HepG2 (cell line): ENCODE measurements at regions not wholly inside any gene's neighbourhood (a gene's known extent, or its start where the extent isn't known, plus 50 kb on each side); places are given as distances from the start of the nearest gene placed in this dataset.
A peak's percentile ranks its signal among the peaks of the same experiment; 100 is the strongest.

Experiments used
- ARNT ChIP-seq: fragments of 450-650 bp; IDR thresholded peaks from 2 replicates; pipeline ENCODE4 v1.6.1; 2017
- DNMT3B ChIP-seq: conservative IDR thresholded peaks from 2 replicates; pipeline ENCODE4 v1.6.1; 2016; ENCODE audit warnings: missing biosample characterization, control low read depth
- ETV5 ChIP-seq: IDR thresholded peaks from 2 replicates; pipeline ENCODE4 v1.6.1; 2018; ENCODE audit warnings: missing biosample characterization, missing genetic modification reagents, inconsistent platforms, borderline replicate concordance
- HDAC2 ChIP-seq: sonication (generic); formaldehyde crosslinking; IDR thresholded peaks from 2 replicates; pipeline ENCODE4 v1.4.0; 2020; ENCODE audit warnings: missing genetic modification reagents
- KAT2B ChIP-seq: fragments of 150-350 bp; IDR thresholded peaks from 2 replicates; pipeline ENCODE4 v1.6.1; 2014; ENCODE audit warnings: low read depth, low read length, borderline replicate concordance
- KDM4B ChIP-seq: sonication (generic); formaldehyde crosslinking; IDR thresholded peaks from 2 replicates; pipeline ENCODE4 v1.4.0; 2020; ENCODE audit warnings: missing genetic modification reagents
- MAFF ChIP-seq: IDR thresholded peaks from 2 replicates; pipeline ENCODE4 v1.6.1; 2011; ENCODE audit warnings: low read depth, low read length, improper control_type of control experiment
- NCOA2 ChIP-seq: sonication (generic); formaldehyde crosslinking; IDR thresholded peaks from 2 replicates; pipeline ENCODE4 v1.8.0; 2022; ENCODE audit warnings: inconsistent platforms
- NFIC ChIP-seq: IDR thresholded peaks from 2 replicates; pipeline ENCODE4 v1.6.1; 2012; ENCODE audit warnings: mild to moderate bottlenecking, low read length, inconsistent platforms
- POLR2A ChIP-seq, 2 experiments: IDR thresholded peaks; 2 replicates each; pipeline ENCODE4 v1.6.1; 2011; ENCODE audit warnings: low read depth in 2 of 2, low read length in 2 of 2, mild to moderate bottlenecking in 1 of 2, moderate library complexity in 1 of 2; ENCODE audit not compliant: insufficient read depth in 1 of 2
- SSRP1 ChIP-seq: IDR thresholded peaks from 2 replicates; pipeline ENCODE4 v1.6.1; 2016; ENCODE audit warnings: control low read depth
- ZEB1 ChIP-seq: IDR thresholded peaks from 2 replicates; pipeline ENCODE4 v1.6.1; 2012; ENCODE audit warnings: mild to moderate bottlenecking, low read depth, inconsistent platforms; ENCODE audit not compliant: insufficient replicate concordance
- ZNF256 ChIP-seq: sonication (generic); formaldehyde crosslinking; conservative IDR thresholded peaks from 2 replicates; pipeline ENCODE4 v1.4.0; 2020; ENCODE audit warnings: missing genetic modification reagents
- ZNF441 ChIP-seq: sonication (generic); formaldehyde crosslinking; IDR thresholded peaks from 2 replicates; pipeline ENCODE4 v1.7.0; 2021; ENCODE audit warnings: missing genetic modification reagents, borderline replicate concordance
- ZNF607 ChIP-seq: sonication (generic); formaldehyde crosslinking; IDR thresholded peaks from 2 replicates; pipeline ENCODE4 v1.5.1; 2020; ENCODE audit warnings: missing genetic modification reagents, mild to moderate bottlenecking, borderline replicate concordance
- ZNF615 ChIP-seq: sonication (generic); formaldehyde crosslinking; IDR thresholded peaks from 2 replicates; pipeline ENCODE4 v1.5.0; 2020; ENCODE audit warnings: mild to moderate bottlenecking, missing genetic modification reagents, borderline replicate concordance
- ZNF746 ChIP-seq: sonication (generic); formaldehyde crosslinking; IDR thresholded peaks from 2 replicates; pipeline ENCODE4 v1.8.0; 2022; ENCODE audit warnings: mild to moderate bottlenecking, missing genetic modification reagents
- ZNF777 ChIP-seq: sonication (generic); formaldehyde crosslinking; IDR thresholded peaks from 2 replicates; pipeline ENCODE4 v1.4.0; 2020; ENCODE audit warnings: missing genetic modification reagents
- TF ChIP-seq, protein P1 (sequence below): sonication (generic); formaldehyde crosslinking; IDR thresholded peaks from 2 replicates; pipeline ENCODE4 v1.4.0; 2020; ENCODE audit warnings: missing genetic modification reagents, borderline replicate concordance
- TF ChIP-seq, protein P2 (sequence below): IDR thresholded peaks from 2 replicates; pipeline ENCODE4 v1.4.0; 2020; ENCODE audit warnings: mild to moderate bottlenecking, missing genetic modification reagents
- TF ChIP-seq, protein P3 (sequence below): sonication (generic); formaldehyde crosslinking; IDR thresholded peaks from 2 replicates; pipeline ENCODE4 v1.5.0; 2020; ENCODE audit warnings: mild to moderate bottlenecking, missing genetic modification reagents
- TF ChIP-seq, protein P4 (sequence below): sonication (generic); formaldehyde crosslinking; conservative IDR thresholded peaks from 2 replicates; pipeline ENCODE4 v1.8.1; 2023; ENCODE audit warnings: missing genetic modification reagents

DNA sequence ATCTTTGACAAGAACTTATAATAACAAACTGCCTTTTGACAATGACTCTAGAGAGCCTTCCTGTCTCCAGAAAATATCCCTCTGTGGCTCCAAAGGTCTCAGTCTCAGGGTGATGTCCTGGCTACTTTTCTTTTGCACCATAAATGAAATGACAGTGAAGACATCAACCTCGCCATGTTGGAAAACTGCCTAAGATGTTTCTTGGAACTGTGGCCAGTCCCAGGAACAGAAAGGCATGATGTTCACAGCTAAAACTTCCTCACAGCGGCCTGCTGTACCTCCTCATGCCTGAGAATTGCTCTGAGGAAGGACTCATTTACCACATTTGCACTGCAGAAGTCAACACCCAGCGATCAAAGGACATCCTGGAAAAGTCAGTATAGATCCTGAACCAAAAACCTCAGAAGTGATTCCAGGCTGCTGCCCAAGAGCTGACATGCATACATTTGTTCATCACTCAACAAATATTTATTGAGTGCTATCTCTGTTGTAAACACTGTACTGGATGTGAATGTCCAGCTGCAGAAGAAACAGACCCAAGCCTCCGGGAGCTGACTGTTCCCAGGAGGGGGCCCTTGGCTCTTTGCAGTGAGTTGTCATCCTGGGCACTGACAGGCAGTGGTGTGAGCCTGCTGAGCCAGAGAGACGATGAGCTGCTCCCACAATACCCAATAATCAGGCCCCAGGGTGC is 64.3 kb upstream of the ACSL3 start (continued):
- TF ChIP-seq KDM4B (CRISPR knock-in tag): peak; percentile 85; the same call in 1 of the 2 replicates
- TF ChIP-seq ZNF777 (CRISPR knock-in tag): 0 out of 2 replicates have a peak, but pooled peaks have one; percentile 31
- TF ChIP-seq POLR2A (IDR thresholded peaks at IDR 0.05; ENCODE audit: insufficient read depth in 1 of 2, low read depth in 2 of 2, low read length in 2 of 2): peak in 1 of 2 experiments; percentile 65; a peak in 2 of 4 replicates
- TF ChIP-seq, protein P1, sequence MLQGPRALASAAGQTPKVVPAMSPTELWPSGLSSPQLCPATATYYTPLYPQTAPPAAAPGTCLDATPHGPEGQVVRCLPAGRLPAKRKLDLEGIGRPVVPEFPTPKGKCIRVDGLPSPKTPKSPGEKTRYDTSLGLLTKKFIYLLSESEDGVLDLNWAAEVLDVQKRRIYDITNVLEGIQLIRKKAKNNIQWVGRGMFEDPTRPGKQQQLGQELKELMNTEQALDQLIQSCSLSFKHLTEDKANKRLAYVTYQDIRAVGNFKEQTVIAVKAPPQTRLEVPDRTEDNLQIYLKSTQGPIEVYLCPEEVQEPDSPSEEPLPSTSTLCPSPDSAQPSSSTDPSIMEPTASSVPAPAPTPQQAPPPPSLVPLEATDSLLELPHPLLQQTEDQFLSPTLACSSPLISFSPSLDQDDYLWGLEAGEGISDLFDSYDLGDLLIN (CRISPR knock-in tag): 0 out of 2 replicates have a peak, but pooled peaks have one; percentile 31
- TF ChIP-seq NFIC: peak; percentile 98
- no peak for TF ChIP-seq ZNF256 (CRISPR knock-in tag)
- TF ChIP-seq ETV5 (CRISPR knock-in tag): peak; percentile 98
- peak; percentile 98 for TF ChIP-seq SSRP1 (CRISPR knock-in tag)
- peak; percentile 99 for TF ChIP-seq HDAC2 (CRISPR knock-in tag)
- peak; percentile 46; the same call in 1 of the 2 replicates for TF ChIP-seq ZNF615 (CRISPR knock-in tag)
- TF ChIP-seq ZNF607 (CRISPR knock-in tag): peak; percentile 30; the same call in 1 of the 2 replicates
- TF ChIP-seq, protein P2, sequence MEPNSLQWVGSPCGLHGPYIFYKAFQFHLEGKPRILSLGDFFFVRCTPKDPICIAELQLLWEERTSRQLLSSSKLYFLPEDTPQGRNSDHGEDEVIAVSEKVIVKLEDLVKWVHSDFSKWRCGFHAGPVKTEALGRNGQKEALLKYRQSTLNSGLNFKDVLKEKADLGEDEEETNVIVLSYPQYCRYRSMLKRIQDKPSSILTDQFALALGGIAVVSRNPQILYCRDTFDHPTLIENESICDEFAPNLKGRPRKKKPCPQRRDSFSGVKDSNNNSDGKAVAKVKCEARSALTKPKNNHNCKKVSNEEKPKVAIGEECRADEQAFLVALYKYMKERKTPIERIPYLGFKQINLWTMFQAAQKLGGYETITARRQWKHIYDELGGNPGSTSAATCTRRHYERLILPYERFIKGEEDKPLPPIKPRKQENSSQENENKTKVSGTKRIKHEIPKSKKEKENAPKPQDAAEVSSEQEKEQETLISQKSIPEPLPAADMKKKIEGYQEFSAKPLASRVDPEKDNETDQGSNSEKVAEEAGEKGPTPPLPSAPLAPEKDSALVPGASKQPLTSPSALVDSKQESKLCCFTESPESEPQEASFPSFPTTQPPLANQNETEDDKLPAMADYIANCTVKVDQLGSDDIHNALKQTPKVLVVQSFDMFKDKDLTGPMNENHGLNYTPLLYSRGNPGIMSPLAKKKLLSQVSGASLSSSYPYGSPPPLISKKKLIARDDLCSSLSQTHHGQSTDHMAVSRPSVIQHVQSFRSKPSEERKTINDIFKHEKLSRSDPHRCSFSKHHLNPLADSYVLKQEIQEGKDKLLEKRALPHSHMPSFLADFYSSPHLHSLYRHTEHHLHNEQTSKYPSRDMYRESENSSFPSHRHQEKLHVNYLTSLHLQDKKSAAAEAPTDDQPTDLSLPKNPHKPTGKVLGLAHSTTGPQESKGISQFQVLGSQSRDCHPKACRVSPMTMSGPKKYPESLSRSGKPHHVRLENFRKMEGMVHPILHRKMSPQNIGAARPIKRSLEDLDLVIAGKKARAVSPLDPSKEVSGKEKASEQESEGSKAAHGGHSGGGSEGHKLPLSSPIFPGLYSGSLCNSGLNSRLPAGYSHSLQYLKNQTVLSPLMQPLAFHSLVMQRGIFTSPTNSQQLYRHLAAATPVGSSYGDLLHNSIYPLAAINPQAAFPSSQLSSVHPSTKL (CRISPR knock-in tag): peak; percentile 99
- TF ChIP-seq, protein P3, sequence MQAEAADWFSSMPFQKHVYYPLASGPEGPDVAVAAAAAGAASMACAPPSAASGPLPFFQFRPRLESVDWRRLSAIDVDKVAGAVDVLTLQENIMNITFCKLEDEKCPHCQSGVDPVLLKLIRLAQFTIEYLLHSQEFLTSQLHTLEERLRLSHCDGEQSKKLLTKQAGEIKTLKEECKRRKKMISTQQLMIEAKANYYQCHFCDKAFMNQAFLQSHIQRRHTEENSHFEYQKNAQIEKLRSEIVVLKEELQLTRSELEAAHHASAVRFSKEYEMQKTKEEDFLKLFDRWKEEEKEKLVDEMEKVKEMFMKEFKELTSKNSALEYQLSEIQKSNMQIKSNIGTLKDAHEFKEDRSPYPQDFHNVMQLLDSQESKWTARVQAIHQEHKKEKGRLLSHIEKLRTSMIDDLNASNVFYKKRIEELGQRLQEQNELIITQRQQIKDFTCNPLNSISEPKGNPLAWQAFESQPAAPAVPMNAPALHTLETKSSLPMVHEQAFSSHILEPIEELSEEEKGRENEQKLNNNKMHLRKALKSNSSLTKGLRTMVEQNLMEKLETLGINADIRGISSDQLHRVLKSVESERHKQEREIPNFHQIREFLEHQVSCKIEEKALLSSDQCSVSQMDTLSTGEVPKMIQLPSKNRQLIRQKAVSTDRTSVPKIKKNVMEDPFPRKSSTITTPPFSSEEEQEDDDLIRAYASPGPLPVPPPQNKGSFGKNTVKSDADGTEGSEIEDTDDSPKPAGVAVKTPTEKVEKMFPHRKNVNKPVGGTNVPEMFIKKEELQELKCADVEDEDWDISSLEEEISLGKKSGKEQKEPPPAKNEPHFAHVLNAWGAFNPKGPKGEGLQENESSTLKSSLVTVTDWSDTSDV (CRISPR knock-in tag): no peak; the same call in 1 of the 2 replicates
- peak; percentile 96 for TF ChIP-seq DNMT3B (CRISPR knock-in tag)
- peak; percentile 38; the same call in 1 of the 2 replicates for TF ChIP-seq MAFF
- TF ChIP-seq, protein P4, sequence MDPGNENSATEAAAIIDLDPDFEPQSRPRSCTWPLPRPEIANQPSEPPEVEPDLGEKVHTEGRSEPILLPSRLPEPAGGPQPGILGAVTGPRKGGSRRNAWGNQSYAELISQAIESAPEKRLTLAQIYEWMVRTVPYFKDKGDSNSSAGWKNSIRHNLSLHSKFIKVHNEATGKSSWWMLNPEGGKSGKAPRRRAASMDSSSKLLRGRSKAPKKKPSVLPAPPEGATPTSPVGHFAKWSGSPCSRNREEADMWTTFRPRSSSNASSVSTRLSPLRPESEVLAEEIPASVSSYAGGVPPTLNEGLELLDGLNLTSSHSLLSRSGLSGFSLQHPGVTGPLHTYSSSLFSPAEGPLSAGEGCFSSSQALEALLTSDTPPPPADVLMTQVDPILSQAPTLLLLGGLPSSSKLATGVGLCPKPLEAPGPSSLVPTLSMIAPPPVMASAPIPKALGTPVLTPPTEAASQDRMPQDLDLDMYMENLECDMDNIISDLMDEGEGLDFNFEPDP (CRISPR knock-in tag): no peak; the same call in 1 of the 2 replicates
- peak; percentile 19; the same call in 1 of the 2 replicates for TF ChIP-seq KAT2B
- no peak for TF ChIP-seq ZEB1
- TF ChIP-seq ZNF746: peak; percentile 86; the same call in 1 of the 2 replicates
- TF ChIP-seq ZNF441 (CRISPR knock-in tag): no peak
- peak; percentile 99 for TF ChIP-seq NCOA2
- no peak for TF ChIP-seq ARNT
